OCI-LY1 (cell line): ENCODE measurements at regions not wholly inside any gene's neighbourhood (a gene's known extent, or its start where the extent isn't known, plus 50 kb on each side); places are given as distances from the start of the nearest gene placed in this dataset.

Experiments
- H2AFZ ChIP-seq: fragments of 200-600 bp; sonication (generic), shearing (Covaris generic); 2 replicates; pipeline ENCODE4 v1.6.0; 2014; ENCODE audit warnings: antibody characterized with exemption, mild to moderate bottlenecking, low read length
- H3F3A ChIP-seq: fragments of 200-600 bp; sonication (generic), shearing (Covaris generic); 2 replicates; pipeline ENCODE4 v1.6.0; 2014; ENCODE audit warnings: mild to moderate bottlenecking, antibody characterized with exemption, low read length, moderate library complexity; ENCODE audit not compliant: insufficient read depth
- H3K27ac ChIP-seq: fragments of 200-600 bp; sonication (generic); 2 replicates; pipeline ENCODE4 v1.5.1; 2014; ENCODE audit warnings: low read length, mixed run types, mild to moderate bottlenecking, low read depth; ENCODE audit not compliant: poor library complexity, severe bottlenecking
- H3K27me3 ChIP-seq: fragments of 200-600 bp; sonication (generic); 2 replicates; pipeline ENCODE4 v1.6.0; 2014; ENCODE audit warnings: antibody characterized with exemption, mild to moderate bottlenecking, low read length, moderate library complexity; ENCODE audit not compliant: insufficient read depth
- H3K36me3 ChIP-seq: fragments of 200-600 bp; sonication (generic); 2 replicates; pipeline ENCODE4 v1.6.1; 2014; ENCODE audit warnings: mild to moderate bottlenecking, antibody characterized with exemption, low read length, moderate library complexity, mixed read lengths; ENCODE audit not compliant: insufficient read depth
- H3K4me1 ChIP-seq: fragments of 200-600 bp; sonication (generic); 2 replicates; pipeline ENCODE4 v1.5.1; 2014; ENCODE audit warnings: mild to moderate bottlenecking, low read length, moderate library complexity; ENCODE audit not compliant: insufficient read depth, severe bottlenecking
- H3K4me2 ChIP-seq: fragments of 200-600 bp; sonication (generic), shearing (Covaris generic); 2 replicates; pipeline ENCODE4 v1.6.1; 2014; ENCODE audit warnings: low read length
- H3K4me3 ChIP-seq: fragments of 200-600 bp; sonication (generic); 2 replicates; pipeline ENCODE4 v1.5.1; 2014; ENCODE audit warnings: low read length, low read depth, mild to moderate bottlenecking, mixed read lengths; ENCODE audit not compliant: poor library complexity, severe bottlenecking
- H3K79me2 ChIP-seq: fragments of 200-600 bp; shearing (Covaris generic); 2 replicates; pipeline ENCODE4 v1.6.1; 2016; ENCODE audit warnings: mixed run types, low read length, mixed read lengths; ENCODE audit not compliant: insufficient read depth
- H3K9ac ChIP-seq: fragments of 200-600 bp; sonication (generic), shearing (Covaris generic); 2 replicates; pipeline ENCODE4 v1.6.1; 2014; ENCODE audit warnings: mild to moderate bottlenecking, low read length, mixed read lengths
- H3K9me2 ChIP-seq: fragments of 200-600 bp; sonication (generic), shearing (Covaris generic); 2 replicates; pipeline ENCODE4 v1.6.1; 2014; ENCODE audit warnings: low read depth, mild to moderate bottlenecking, low read length, mixed read lengths
- H3K9me3 ChIP-seq: fragments of 200-600 bp; shearing (Covaris generic); 2 replicates; pipeline ENCODE4 v1.6.1; 2014; ENCODE audit warnings: low read length, mixed read lengths
- H4K20me1 ChIP-seq: fragments of 200-600 bp; sonication (generic), shearing (Covaris generic); 2 replicates; pipeline ENCODE4 v1.6.0; 2016; ENCODE audit warnings: mild to moderate bottlenecking, low read length; ENCODE audit not compliant: insufficient read depth
- EZH2 ChIP-seq: fragments of 200-600 bp; sonication (generic), shearing (Covaris generic); IDR thresholded peaks from 2 replicates; pipeline ENCODE4 v1.8.0; 2017; ENCODE audit warnings: borderline replicate concordance, mixed run types, mild to moderate bottlenecking, antibody characterized with exemption, low read length, moderate library complexity, mixed read lengths
- TF ChIP-seq, protein P1 (sequence below): fragments of 200-600 bp; sonication (generic), shearing (Covaris generic); IDR thresholded peaks from 2 replicates; pipeline ENCODE4 v1.5.1; 2017; ENCODE audit warnings: mild to moderate bottlenecking, antibody characterized with exemption, low read length, moderate library complexity, mixed read lengths

DNA sequence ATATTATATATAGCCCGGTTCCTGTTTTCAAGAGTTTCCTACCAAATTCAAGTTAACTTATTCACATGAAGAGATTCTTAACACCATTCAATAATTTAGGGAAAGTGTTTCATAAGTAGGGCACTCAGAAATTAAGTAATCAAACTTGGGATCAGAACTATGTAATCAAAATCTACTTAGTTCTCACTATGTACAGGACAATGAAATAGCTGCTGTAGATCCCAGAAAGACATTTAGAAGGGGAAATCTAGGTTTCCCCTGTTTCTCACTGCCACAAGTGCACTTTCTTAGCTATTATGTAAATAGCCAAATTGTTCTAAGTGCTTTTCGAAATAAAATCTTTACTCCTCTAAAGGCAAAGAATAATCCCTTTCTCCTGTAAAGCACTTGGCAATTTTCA is 493.6 kb upstream of the SETBP1 start:
- Histone ChIP-seq H3K9me2 (no peaks in the 10 kb centered on the region), H3K4me3 (no peak overlapping the region), H3K36me3 (no peaks in the 10 kb centered on the region), H3K9ac (no peak overlapping the region), H3K79me2 (no peaks in the 10 kb centered on the region), H3F3A (no peaks in the 10 kb centered on the region), H3K4me1 (no peaks in the 10 kb centered on the region), H3K9me3 (no peaks in the 10 kb centered on the region), H3K27me3 (no peaks in the 10 kb centered on the region), H3K27ac (no peak overlapping the region), H3K4me2 (no peak overlapping the region), H2AFZ (no peak overlapping the region), H4K20me1 (no peaks in the 10 kb centered on the region)
- TF ChIP-seq EZH2, result no peak
- TF ChIP-seq, protein P1, sequence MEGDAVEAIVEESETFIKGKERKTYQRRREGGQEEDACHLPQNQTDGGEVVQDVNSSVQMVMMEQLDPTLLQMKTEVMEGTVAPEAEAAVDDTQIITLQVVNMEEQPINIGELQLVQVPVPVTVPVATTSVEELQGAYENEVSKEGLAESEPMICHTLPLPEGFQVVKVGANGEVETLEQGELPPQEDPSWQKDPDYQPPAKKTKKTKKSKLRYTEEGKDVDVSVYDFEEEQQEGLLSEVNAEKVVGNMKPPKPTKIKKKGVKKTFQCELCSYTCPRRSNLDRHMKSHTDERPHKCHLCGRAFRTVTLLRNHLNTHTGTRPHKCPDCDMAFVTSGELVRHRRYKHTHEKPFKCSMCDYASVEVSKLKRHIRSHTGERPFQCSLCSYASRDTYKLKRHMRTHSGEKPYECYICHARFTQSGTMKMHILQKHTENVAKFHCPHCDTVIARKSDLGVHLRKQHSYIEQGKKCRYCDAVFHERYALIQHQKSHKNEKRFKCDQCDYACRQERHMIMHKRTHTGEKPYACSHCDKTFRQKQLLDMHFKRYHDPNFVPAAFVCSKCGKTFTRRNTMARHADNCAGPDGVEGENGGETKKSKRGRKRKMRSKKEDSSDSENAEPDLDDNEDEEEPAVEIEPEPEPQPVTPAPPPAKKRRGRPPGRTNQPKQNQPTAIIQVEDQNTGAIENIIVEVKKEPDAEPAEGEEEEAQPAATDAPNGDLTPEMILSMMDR, result no peak

- Histone ChIP-seq H3K9me3 (no peaks in the 10 kb centered on the region), H3K27ac (no peak overlapping the region), H2AFZ (no peak overlapping the region), H3K27me3 (no peaks in the 10 kb centered on the region), H3K36me3 (no peaks in the 10 kb centered on the region), H4K20me1 (no peaks in the 10 kb centered on the region), H3K4me3 (no peak overlapping the region), H3K79me2 (no peaks in the 10 kb centered on the region), H3K9me2 (no peaks in the 10 kb centered on the region), H3F3A (no peaks in the 10 kb centered on the region), H3K9ac (no peak overlapping the region), H3K4me1 (no peaks in the 10 kb centered on the region), H3K4me2 (no peak overlapping the region)
- TF ChIP-seq EZH2, result no peak
- TF ChIP-seq, protein P1, result no peak
These were observed 485.1 kb upstream of the SETBP1 start for GRCh38 chr18:44195394-44196140.

GRCh38 chr18:44197832-44198611 is 482.7 kb upstream of the SETBP1 start:
- no peaks in the 10 kb centered on the region for H3K9me3 ChIP-seq
- H3K4me2 ChIP-seq, result no peak overlapping the region

More at GRCh38 chr18:44197832-44198611, 482.7 kb upstream of the SETBP1 start:
- Histone ChIP-seq H3K36me3 (no peaks in the 10 kb centered on the region), H4K20me1 (no peaks in the 10 kb centered on the region), H3K9me2 (no peaks in the 10 kb centered on the region), H3K27ac (no peak overlapping the region), H3K9ac (no peak overlapping the region), H3K27me3 (no peaks in the 10 kb centered on the region), H3F3A (no peaks in the 10 kb centered on the region), H2AFZ (no peak overlapping the region), H3K4me1 (no peaks in the 10 kb centered on the region), H3K79me2 (no peaks in the 10 kb centered on the region), H3K4me3 (no peak overlapping the region)
- no peak for TF ChIP-seq EZH2
- TF ChIP-seq, protein P1, result no peak
